Endothelial cell of umbilical vein (primary cell): ENCODE measurements at regions not wholly inside any gene's neighbourhood (a gene's known extent, or its start where the extent isn't known, plus 50 kb on each side); places are given as distances from the start of the nearest gene placed in this dataset.

Experiments used
- BruUV-seq: library from RNA; stranded (reverse); fragments of 400-500 nt; replicated peaks from 2 replicates; lab custom pipeline; 2021; lab: Mats Ljungman, UMichigan
- CTCF ChIA-PET: fragments of 300-600, 350-600 bp; sonication (Branson Sonifier 250); formaldehyde crosslinking; loops from one replicate; lab custom pipeline; 2021; ENCODE audit warnings: antibody characterized with exemption, inconsistent platforms; lab: Charles Lee
- POLR2A ChIA-PET: fragments of 300-600, 350-600 bp; sonication (Branson Sonifier 250); formaldehyde crosslinking; loops from one replicate; lab custom pipeline; 2021; ENCODE audit warnings: antibody characterized with exemption, inconsistent platforms; lab: Charles Lee
- DNase-seq: peaks from one replicate; pipeline ENCODE4 v3.0.0-alpha.2; 2011; ENCODE audit warnings: low read depth, low spot score
- FAIRE-seq: peaks from 2 replicates; lab custom pipeline; 2011; peaks lifted over from hg19 to GRCh38; lab: Jason Lieb, UNC
- H2AFZ ChIP-seq: 2 replicates; pipeline ENCODE4 v1.6.0; 2012; ENCODE audit warnings: low read depth, low read length, control low read depth, inconsistent platforms
- H3K27ac ChIP-seq: 2 replicates; pipeline ENCODE4 v1.5.1; 2011; ENCODE audit warnings: low read depth, mild to moderate bottlenecking, control low read depth, low read length, moderate library complexity; ENCODE audit not compliant: insufficient read depth
- H3K27me3 ChIP-seq, 2 experiments: 2 replicates each; pipeline versions ENCODE4 v1.6.0 to v1.6.1; 2011; ENCODE audit warnings: low read length in 2 of 2, mixed read lengths in 1 of 2; ENCODE audit not compliant: control insufficient read depth in 2 of 2, insufficient read depth in 2 of 2
- H3K36me3 ChIP-seq, 2 experiments: 2 replicates in 1 of 2; 3 replicates in 1 of 2; pipeline ENCODE4 v1.5.1; 2011; ENCODE audit warnings: low read length in 2 of 2, mild to moderate bottlenecking in 1 of 2, moderate library complexity in 1 of 2; ENCODE audit not compliant: control insufficient read depth in 2 of 2, insufficient read depth in 2 of 2; ENCODE audit errors: extremely low read depth in 1 of 2
- H3K4me1 ChIP-seq: 3 replicates; pipeline ENCODE4 v1.5.1; 2011; ENCODE audit warnings: mild to moderate bottlenecking, low read length; ENCODE audit not compliant: control insufficient read depth, insufficient read depth; ENCODE audit errors: extremely low read depth
- H3K4me2 ChIP-seq: 2 replicates; pipeline ENCODE4 v1.6.1; 2011; ENCODE audit warnings: low read length, control low read depth, mixed read lengths; ENCODE audit not compliant: insufficient read depth
- H3K4me3 ChIP-seq, 3 experiments: fragments of 200-600 bp in 1 of 3; sonication (generic), shearing (Covaris generic) in 1 of 3; replicated peaks in 1 of 3; 2 replicates each; pipeline ENCODE4 v1.5.1; 2011 to 2016; ENCODE audit warnings: control low read depth in 3 of 3, low read length in 3 of 3, mild to moderate bottlenecking in 2 of 3, inconsistent platforms in 1 of 3, low read depth in 1 of 3, moderate library complexity in 1 of 3; ENCODE audit not compliant: insufficient read depth in 1 of 3
- H3K79me2 ChIP-seq: 2 replicates; pipeline ENCODE4 v1.6.0; 2012; ENCODE audit warnings: low read length, inconsistent platforms; ENCODE audit not compliant: control insufficient read depth, insufficient read depth
- H3K9ac ChIP-seq: replicated peaks from 2 replicates; pipeline ENCODE3; 2011; ENCODE audit warnings: low read length, control low read depth; ENCODE audit not compliant: insufficient read depth; ENCODE audit errors: extremely low read depth
- H3K9me1 ChIP-seq: replicated peaks from 3 replicates; pipeline ENCODE4 v1.6.0; 2011; ENCODE audit warnings: mild to moderate bottlenecking, low read length; ENCODE audit not compliant: control insufficient read depth, insufficient read depth; ENCODE audit errors: extremely low read depth
- H3K9me3 ChIP-seq: replicated peaks from 2 replicates; pipeline ENCODE4 v1.5.1; 2012; ENCODE audit warnings: low read length, inconsistent platforms; ENCODE audit not compliant: control insufficient read depth, insufficient read depth
- H4K20me1 ChIP-seq: replicated peaks from 2 replicates; pipeline ENCODE3; 2011; ENCODE audit warnings: mild to moderate bottlenecking, low read length; ENCODE audit not compliant: control insufficient read depth, insufficient read depth; ENCODE audit errors: extremely low read depth
- EZH2 ChIP-seq: IDR thresholded peaks from 2 replicates; pipeline ENCODE4 v1.6.1; 2012; ENCODE audit warnings: borderline replicate concordance, low read depth, mild to moderate bottlenecking, moderate library complexity, low read length, inconsistent platforms; ENCODE audit not compliant: severe bottlenecking
- FOS ChIP-seq: IDR thresholded peaks from 2 replicates; pipeline ENCODE4 v1.6.1; 2011; ENCODE audit warnings: mild to moderate bottlenecking, low read length, moderate library complexity, borderline replicate concordance; ENCODE audit not compliant: insufficient read depth
- GATA2 ChIP-seq: IDR thresholded peaks from 2 replicates; pipeline ENCODE4 v1.7.0; 2011; ENCODE audit warnings: low read depth, mild to moderate bottlenecking, moderate library complexity, mixed read lengths, low read length; ENCODE audit not compliant: insufficient read length, insufficient read depth
- JUN ChIP-seq: IDR thresholded peaks from 2 replicates; pipeline ENCODE4 v1.6.1; 2011; ENCODE audit warnings: borderline replicate concordance, low read depth; ENCODE audit not compliant: insufficient read length, insufficient read depth
- MYC ChIP-seq: IDR thresholded peaks from one replicate; pipeline ENCODE4 v1.6.1; 2011; ENCODE audit warnings: mild to moderate bottlenecking, low read depth, low read length
- POLR2A ChIP-seq: IDR thresholded peaks from 2 replicates; pipeline ENCODE4 v1.6.1; 2012; ENCODE audit warnings: low read depth, mild to moderate bottlenecking, control low read depth, low read length
- POLR2AphosphoS5 ChIP-seq: IDR thresholded peaks from 2 replicates; pipeline ENCODE4 v1.6.1; 2012; ENCODE audit warnings: low read depth, mild to moderate bottlenecking, control low read depth, low read length, moderate library complexity; ENCODE audit not compliant: insufficient read depth
- dilution Hi-C: fragments of 300-500 bp; cut with MboI; formaldehyde crosslinking; loops from one replicate; pipeline ENCODE4 v1.15.0; 2019; ENCODE audit warnings: low sequenced_read_pairs; ENCODE audit not compliant: extremely low pct_ligation_motif_present
- intact Hi-C: fragments of 100-400 bp; cut with micrococcal nuclease; formaldehyde crosslinking; loops from one replicate; pipeline ENCODE4 v1.10.0; 2022
- TF ChIP-seq, protein P1 (sequence below): IDR thresholded peaks from 2 replicates; pipeline ENCODE4 v1.6.1; 2011; ENCODE audit not compliant: insufficient read depth, insufficient read length
- TF ChIP-seq, protein P2 (sequence below), 2 donors: IDR thresholded peaks; 1 replicate in 1 of 2; 2 replicates in 1 of 2; pipeline ENCODE4 v1.5.1; 2011; ENCODE audit warnings: low read length in 2 of 2, mild to moderate bottlenecking in 2 of 2, moderate library complexity in 2 of 2, control low read depth in 1 of 2, inconsistent platforms in 1 of 2, low read depth in 1 of 2; ENCODE audit not compliant: insufficient read depth in 1 of 2; ENCODE audit errors: extremely low read depth in 1 of 2

DNA sequence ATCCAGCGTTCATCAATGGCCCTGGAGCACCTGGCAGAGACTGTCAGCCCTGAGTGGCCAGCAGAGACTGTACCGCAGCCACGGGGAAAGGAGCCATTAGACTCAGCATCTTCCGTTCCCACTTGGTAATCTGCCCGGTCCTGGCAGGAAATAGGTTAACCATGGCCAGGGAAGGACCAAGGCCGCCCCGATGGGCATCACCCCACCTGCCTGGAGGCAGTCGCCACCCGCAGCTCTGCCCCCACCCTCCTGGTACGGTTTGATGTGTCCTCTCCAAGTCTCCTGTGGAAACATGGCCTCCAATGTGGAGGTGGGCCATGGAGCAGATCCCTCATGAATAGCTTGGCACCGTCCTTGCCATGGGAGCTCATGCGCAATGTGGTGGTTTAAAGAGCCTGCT is 75.3 kb downstream of the RTP5 start:
- BruUV-seq = no TSS peak
- H3K9ac ChIP-seq = no peak overlapping the region
- no peaks in the 10 kb centered on the region for H4K20me1 ChIP-seq
- no peaks in the 10 kb centered on the region for H3K27me3 ChIP-seq
- H3K36me3 ChIP-seq = no peaks in the 10 kb centered on the region
- H3K27ac ChIP-seq = no peak overlapping the region
- FAIRE-seq = no peak
- ChIA-PET CTCF (no interaction called here), POLR2A (no interaction called here)
- H3K4me2 ChIP-seq = no peak overlapping the region
- H2AFZ ChIP-seq = no peak overlapping the region
- intact Hi-C loops (no loop called here), dilution Hi-C loops (no loop called here)
- no peak for DNase-seq
- no peaks in the 10 kb centered on the region for H3K79me2 ChIP-seq
- H3K4me3 ChIP-seq = no peak overlapping the region
- TF ChIP-seq MYC (no peak), POLR2A (no peak), GATA2 (no peak), FOS (no peak), POLR2AphosphoS5 (no peak), EZH2 (no peak), JUN (no peak)
- TF ChIP-seq, protein P1, sequence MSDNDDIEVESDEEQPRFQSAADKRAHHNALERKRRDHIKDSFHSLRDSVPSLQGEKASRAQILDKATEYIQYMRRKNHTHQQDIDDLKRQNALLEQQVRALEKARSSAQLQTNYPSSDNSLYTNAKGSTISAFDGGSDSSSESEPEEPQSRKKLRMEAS = no peak
- TF ChIP-seq, protein P2, sequence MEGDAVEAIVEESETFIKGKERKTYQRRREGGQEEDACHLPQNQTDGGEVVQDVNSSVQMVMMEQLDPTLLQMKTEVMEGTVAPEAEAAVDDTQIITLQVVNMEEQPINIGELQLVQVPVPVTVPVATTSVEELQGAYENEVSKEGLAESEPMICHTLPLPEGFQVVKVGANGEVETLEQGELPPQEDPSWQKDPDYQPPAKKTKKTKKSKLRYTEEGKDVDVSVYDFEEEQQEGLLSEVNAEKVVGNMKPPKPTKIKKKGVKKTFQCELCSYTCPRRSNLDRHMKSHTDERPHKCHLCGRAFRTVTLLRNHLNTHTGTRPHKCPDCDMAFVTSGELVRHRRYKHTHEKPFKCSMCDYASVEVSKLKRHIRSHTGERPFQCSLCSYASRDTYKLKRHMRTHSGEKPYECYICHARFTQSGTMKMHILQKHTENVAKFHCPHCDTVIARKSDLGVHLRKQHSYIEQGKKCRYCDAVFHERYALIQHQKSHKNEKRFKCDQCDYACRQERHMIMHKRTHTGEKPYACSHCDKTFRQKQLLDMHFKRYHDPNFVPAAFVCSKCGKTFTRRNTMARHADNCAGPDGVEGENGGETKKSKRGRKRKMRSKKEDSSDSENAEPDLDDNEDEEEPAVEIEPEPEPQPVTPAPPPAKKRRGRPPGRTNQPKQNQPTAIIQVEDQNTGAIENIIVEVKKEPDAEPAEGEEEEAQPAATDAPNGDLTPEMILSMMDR (IDR thresholded peaks at IDR 0.05; ENCODE audit: extremely low read depth in 1 of 2, insufficient read depth in 1 of 2, low read depth in 1 of 2, low read length in 2 of 2) = no peak
- H3K9me1 ChIP-seq = no peaks in the 10 kb centered on the region
- H3K9me3 ChIP-seq = no peaks in the 10 kb centered on the region
- H3K4me1 ChIP-seq = no peaks in the 10 kb centered on the region
